K562 (cell line): ENCODE measurements at regions not wholly inside any gene's neighbourhood (a gene's known extent, or its start where the extent isn't known, plus 50 kb on each side); places are given as distances from the start of the nearest gene placed in this dataset.

ENCODE experiments used
- ARID2 ChIP-seq: fragments of 450-650 bp; IDR thresholded peaks from 2 replicates; pipeline ENCODE4 v1.6.1; 2017; ENCODE audit warnings: antibody characterized with exemption, mild to moderate bottlenecking
- CHD2 ChIP-seq: IDR thresholded peaks from 2 replicates; pipeline ENCODE4 v1.6.1; 2011; ENCODE audit warnings: low read depth, low read length
- FOXP1 ChIP-seq: sonication (generic); formaldehyde crosslinking; IDR thresholded peaks from 2 replicates; pipeline ENCODE4 v1.8.0; 2022; ENCODE audit warnings: mild to moderate bottlenecking, missing genetic modification reagents
- HDAC1 ChIP-seq, 2 experiments: fragments of 450-650 bp; IDR thresholded peaks; 2 replicates each; pipeline ENCODE4 v1.6.1; 2016 to 2017; ENCODE audit warnings: inconsistent platforms in 1 of 2, mild to moderate bottlenecking in 1 of 2, moderate library complexity in 1 of 2
- KAT8 ChIP-seq: fragments of 450-650 bp; IDR thresholded peaks from 2 replicates; pipeline ENCODE4 v1.6.1; 2016; ENCODE audit warnings: low read depth, mild to moderate bottlenecking
- KLF6 ChIP-seq: fragments of 250-450 bp; sonication (Bioruptor Pico); IDR thresholded peaks from 2 replicates; pipeline ENCODE4 v1.4.0; 2020; ENCODE audit warnings: mild to moderate bottlenecking, moderate library complexity, borderline replicate concordance
- LARP7 ChIP-seq: fragments of 450-650 bp; IDR thresholded peaks from 2 replicates; pipeline ENCODE4 v1.6.1; 2016
- PTRF ChIP-seq: fragments of 450-650 bp; IDR thresholded peaks from 2 replicates; pipeline ENCODE4 v1.6.1; 2016; ENCODE audit warnings: mild to moderate bottlenecking, missing genetic modification characterization, missing compliant biosample characterization
- SIX5 ChIP-seq, 2 experiments: IDR thresholded peaks; 2 replicates each; pipeline ENCODE4 v1.6.1; 2011; ENCODE audit warnings: low read length in 2 of 2, borderline replicate concordance in 1 of 2, low read depth in 1 of 2, mild to moderate bottlenecking in 1 of 2, moderate library complexity in 1 of 2; ENCODE audit not compliant: insufficient read depth in 1 of 2
- TAF1 ChIP-seq: IDR thresholded peaks from 2 replicates; pipeline ENCODE4 v1.6.1; 2011; ENCODE audit warnings: mild to moderate bottlenecking, low read length, moderate library complexity; ENCODE audit not compliant: insufficient read depth, control insufficient read depth, severe bottlenecking; ENCODE audit errors: extremely low read depth
- ZBTB1 ChIP-seq: sonication (generic); formaldehyde crosslinking; IDR thresholded peaks from 2 replicates; pipeline ENCODE4 v1.8.1; 2023; ENCODE audit warnings: missing genetic modification reagents, low read depth, mild to moderate bottlenecking, borderline replicate concordance
- TF ChIP-seq, protein P1 (sequence below), 2 experiments: fragments of 450-650 bp; IDR thresholded peaks; 2 replicates each; pipeline ENCODE4 v1.6.1; 2018; ENCODE audit warnings: mild to moderate bottlenecking in 2 of 2, low read depth in 1 of 2; ENCODE audit not compliant: partially characterized antibody in 2 of 2
- TF ChIP-seq, protein P2 (sequence below): fragments of 450-650 bp; formaldehyde crosslinking; conservative IDR thresholded peaks from 2 replicates; pipeline ENCODE4 v1.4.0; 2022; ENCODE audit warnings: mild to moderate bottlenecking, missing genetic modification characterization
- TF ChIP-seq, protein P3 (sequence below): fragments of 250-450 bp; sonication (Bioruptor Pico); IDR thresholded peaks from 2 replicates; pipeline ENCODE4 v1.8.0; 2021; ENCODE audit warnings: moderate library complexity, mild to moderate bottlenecking, inconsistent platforms
- TF ChIP-seq, protein P4 (sequence below): fragments of 450-650 bp; formaldehyde crosslinking; IDR thresholded peaks from 2 replicates; pipeline ENCODE4 v1.4.0; 2020; ENCODE audit warnings: mild to moderate bottlenecking, moderate library complexity
- TF ChIP-seq, protein P5 (sequence below): fragments of 450-650 bp; IDR thresholded peaks from 2 replicates; pipeline ENCODE4 v1.6.1; 2018; ENCODE audit warnings: mild to moderate bottlenecking, low read depth; ENCODE audit not compliant: partially characterized antibody
- TF ChIP-seq, protein P6 (sequence below): sonication (generic); IDR thresholded peaks from 2 replicates; pipeline ENCODE4 v1.6.1; 2016

DNA sequence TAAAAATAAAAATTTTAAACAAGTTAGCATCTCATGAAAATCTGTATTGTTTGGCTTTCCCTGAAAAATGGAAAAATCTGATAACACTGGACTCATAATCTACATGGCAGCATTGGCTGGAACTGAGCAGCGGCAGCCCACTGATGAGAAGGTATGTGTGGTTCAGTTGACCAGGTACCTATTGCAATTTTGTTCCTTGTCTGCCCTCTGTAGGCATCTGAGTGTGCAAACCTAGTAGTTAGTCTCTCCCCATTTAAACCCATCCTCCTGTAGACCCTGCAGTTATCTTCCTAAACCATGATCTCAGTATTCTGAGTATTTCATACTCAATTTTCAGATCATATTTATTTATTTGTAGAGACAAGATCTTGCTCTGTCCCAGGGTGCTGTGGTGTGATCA lies 59.4 kb upstream of the SERBP1 start (continued):
- no peak for TF ChIP-seq FOXP1
- TF ChIP-seq TAF1 = no peak
- TF ChIP-seq, protein P1, sequence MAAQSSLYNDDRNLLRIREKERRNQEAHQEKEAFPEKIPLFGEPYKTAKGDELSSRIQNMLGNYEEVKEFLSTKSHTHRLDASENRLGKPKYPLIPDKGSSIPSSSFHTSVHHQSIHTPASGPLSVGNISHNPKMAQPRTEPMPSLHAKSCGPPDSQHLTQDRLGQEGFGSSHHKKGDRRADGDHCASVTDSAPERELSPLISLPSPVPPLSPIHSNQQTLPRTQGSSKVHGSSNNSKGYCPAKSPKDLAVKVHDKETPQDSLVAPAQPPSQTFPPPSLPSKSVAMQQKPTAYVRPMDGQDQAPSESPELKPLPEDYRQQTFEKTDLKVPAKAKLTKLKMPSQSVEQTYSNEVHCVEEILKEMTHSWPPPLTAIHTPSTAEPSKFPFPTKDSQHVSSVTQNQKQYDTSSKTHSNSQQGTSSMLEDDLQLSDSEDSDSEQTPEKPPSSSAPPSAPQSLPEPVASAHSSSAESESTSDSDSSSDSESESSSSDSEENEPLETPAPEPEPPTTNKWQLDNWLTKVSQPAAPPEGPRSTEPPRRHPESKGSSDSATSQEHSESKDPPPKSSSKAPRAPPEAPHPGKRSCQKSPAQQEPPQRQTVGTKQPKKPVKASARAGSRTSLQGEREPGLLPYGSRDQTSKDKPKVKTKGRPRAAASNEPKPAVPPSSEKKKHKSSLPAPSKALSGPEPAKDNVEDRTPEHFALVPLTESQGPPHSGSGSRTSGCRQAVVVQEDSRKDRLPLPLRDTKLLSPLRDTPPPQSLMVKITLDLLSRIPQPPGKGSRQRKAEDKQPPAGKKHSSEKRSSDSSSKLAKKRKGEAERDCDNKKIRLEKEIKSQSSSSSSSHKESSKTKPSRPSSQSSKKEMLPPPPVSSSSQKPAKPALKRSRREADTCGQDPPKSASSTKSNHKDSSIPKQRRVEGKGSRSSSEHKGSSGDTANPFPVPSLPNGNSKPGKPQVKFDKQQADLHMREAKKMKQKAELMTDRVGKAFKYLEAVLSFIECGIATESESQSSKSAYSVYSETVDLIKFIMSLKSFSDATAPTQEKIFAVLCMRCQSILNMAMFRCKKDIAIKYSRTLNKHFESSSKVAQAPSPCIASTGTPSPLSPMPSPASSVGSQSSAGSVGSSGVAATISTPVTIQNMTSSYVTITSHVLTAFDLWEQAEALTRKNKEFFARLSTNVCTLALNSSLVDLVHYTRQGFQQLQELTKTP (IDR thresholded peaks at IDR 0.05; ENCODE audit: low read depth in 1 of 2, partially characterized antibody in 2 of 2) = no peak
- no peak for TF ChIP-seq CHD2
- TF ChIP-seq HDAC1 (IDR thresholded peaks at IDR 0.05) = no peak
- TF ChIP-seq, protein P2, sequence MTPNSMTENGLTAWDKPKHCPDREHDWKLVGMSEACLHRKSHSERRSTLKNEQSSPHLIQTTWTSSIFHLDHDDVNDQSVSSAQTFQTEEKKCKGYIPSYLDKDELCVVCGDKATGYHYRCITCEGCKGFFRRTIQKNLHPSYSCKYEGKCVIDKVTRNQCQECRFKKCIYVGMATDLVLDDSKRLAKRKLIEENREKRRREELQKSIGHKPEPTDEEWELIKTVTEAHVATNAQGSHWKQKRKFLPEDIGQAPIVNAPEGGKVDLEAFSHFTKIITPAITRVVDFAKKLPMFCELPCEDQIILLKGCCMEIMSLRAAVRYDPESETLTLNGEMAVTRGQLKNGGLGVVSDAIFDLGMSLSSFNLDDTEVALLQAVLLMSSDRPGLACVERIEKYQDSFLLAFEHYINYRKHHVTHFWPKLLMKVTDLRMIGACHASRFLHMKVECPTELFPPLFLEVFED (CRISPR knock-in tag) = no peak
- TF ChIP-seq, protein P3, sequence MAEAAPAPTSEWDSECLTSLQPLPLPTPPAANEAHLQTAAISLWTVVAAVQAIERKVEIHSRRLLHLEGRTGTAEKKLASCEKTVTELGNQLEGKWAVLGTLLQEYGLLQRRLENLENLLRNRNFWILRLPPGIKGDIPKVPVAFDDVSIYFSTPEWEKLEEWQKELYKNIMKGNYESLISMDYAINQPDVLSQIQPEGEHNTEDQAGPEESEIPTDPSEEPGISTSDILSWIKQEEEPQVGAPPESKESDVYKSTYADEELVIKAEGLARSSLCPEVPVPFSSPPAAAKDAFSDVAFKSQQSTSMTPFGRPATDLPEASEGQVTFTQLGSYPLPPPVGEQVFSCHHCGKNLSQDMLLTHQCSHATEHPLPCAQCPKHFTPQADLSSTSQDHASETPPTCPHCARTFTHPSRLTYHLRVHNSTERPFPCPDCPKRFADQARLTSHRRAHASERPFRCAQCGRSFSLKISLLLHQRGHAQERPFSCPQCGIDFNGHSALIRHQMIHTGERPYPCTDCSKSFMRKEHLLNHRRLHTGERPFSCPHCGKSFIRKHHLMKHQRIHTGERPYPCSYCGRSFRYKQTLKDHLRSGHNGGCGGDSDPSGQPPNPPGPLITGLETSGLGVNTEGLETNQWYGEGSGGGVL (CRISPR knock-in tag) = no peak
- no peak for TF ChIP-seq KLF6 (CRISPR knock-in tag)
- 0 out of 2 replicates have a peak, but pooled peaks have one; percentile 40 for TF ChIP-seq ARID2
- no peak for TF ChIP-seq KAT8
- TF ChIP-seq, protein P4, sequence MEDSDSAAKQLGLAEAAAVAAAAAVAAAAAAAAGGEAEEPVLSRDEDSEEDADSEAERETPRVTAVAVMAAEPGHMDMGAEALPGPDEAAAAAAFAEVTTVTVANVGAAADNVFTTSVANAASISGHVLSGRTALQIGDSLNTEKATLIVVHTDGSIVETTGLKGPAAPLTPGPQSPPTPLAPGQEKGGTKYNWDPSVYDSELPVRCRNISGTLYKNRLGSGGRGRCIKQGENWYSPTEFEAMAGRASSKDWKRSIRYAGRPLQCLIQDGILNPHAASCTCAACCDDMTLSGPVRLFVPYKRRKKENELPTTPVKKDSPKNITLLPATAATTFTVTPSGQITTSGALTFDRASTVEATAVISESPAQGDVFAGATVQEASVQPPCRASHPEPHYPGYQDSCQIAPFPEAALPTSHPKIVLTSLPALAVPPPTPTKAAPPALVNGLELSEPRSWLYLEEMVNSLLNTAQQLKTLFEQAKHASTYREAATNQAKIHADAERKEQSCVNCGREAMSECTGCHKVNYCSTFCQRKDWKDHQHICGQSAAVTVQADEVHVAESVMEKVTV (CRISPR knock-in tag) = peak; percentile 64
- TF ChIP-seq, protein P5, sequence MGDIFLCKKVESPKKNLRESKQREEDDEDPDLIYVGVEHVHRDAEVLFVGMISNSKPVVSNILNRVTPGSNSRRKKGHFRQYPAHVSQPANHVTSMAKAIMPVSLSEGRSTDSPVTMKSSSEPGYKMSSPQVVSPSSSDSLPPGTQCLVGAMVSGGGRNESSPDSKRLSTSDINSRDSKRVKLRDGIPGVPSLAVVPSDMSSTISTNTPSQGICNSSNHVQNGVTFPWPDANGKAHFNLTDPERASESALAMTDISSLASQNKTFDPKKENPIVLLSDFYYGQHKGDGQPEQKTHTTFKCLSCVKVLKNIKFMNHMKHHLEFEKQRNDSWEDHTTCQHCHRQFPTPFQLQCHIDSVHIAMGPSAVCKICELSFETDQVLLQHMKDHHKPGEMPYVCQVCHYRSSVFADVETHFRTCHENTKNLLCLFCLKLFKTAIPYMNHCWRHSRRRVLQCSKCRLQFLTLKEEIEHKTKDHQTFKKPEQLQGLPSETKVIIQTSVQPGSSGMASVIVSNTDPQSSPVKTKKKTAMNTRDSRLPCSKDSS = no peak
- TF ChIP-seq SIX5 (IDR thresholded peaks at IDR 0.05; ENCODE audit: borderline replicate concordance in 1 of 2, insufficient read depth in 1 of 2, low read depth in 1 of 2, low read length in 2 of 2) = no peak
- no peak for TF ChIP-seq LARP7
- TF ChIP-seq PTRF (tag) = no peak
- TF ChIP-seq ZBTB1 (CRISPR knock-in tag) = no peak
- TF ChIP-seq, protein P6, sequence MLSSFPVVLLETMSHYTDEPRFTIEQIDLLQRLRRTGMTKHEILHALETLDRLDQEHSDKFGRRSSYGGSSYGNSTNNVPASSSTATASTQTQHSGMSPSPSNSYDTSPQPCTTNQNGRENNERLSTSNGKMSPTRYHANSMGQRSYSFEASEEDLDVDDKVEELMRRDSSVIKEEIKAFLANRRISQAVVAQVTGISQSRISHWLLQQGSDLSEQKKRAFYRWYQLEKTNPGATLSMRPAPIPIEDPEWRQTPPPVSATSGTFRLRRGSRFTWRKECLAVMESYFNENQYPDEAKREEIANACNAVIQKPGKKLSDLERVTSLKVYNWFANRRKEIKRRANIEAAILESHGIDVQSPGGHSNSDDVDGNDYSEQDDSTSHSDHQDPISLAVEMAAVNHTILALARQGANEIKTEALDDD = 0 out of 2 replicates have a peak, but pooled peaks have one; percentile 57
